Endothelial cell of umbilical vein (primary cell): ENCODE measurements at regions not wholly inside any gene's neighbourhood (a gene's known extent, or its start where the extent isn't known, plus 50 kb on each side); places are given as distances from the start of the nearest gene placed in this dataset.

Experiments used
- BruUV-seq: library from RNA; stranded (reverse); fragments of 400-500 nt; replicated peaks from 2 replicates; lab custom pipeline; 2021; lab: Mats Ljungman, UMichigan
- CTCF ChIA-PET: fragments of 300-600, 350-600 bp; sonication (Branson Sonifier 250); formaldehyde crosslinking; loops from one replicate; lab custom pipeline; 2021; ENCODE audit warnings: antibody characterized with exemption, inconsistent platforms; lab: Charles Lee
- POLR2A ChIA-PET: fragments of 300-600, 350-600 bp; sonication (Branson Sonifier 250); formaldehyde crosslinking; loops from one replicate; lab custom pipeline; 2021; ENCODE audit warnings: antibody characterized with exemption, inconsistent platforms; lab: Charles Lee
- DNase-seq: peaks from one replicate; pipeline ENCODE4 v3.0.0-alpha.2; 2011; ENCODE audit warnings: low read depth, low spot score
- FAIRE-seq: peaks from 2 replicates; lab custom pipeline; 2011; peaks lifted over from hg19 to GRCh38; lab: Jason Lieb, UNC
- H2AFZ ChIP-seq: 2 replicates; pipeline ENCODE4 v1.6.0; 2012; ENCODE audit warnings: low read depth, low read length, control low read depth, inconsistent platforms
- H3K27ac ChIP-seq: 2 replicates; pipeline ENCODE4 v1.5.1; 2011; ENCODE audit warnings: low read depth, mild to moderate bottlenecking, control low read depth, low read length, moderate library complexity; ENCODE audit not compliant: insufficient read depth
- H3K27me3 ChIP-seq, 2 experiments: 2 replicates each; pipeline versions ENCODE4 v1.6.0 to v1.6.1; 2011; ENCODE audit warnings: low read length in 2 of 2, mixed read lengths in 1 of 2; ENCODE audit not compliant: control insufficient read depth in 2 of 2, insufficient read depth in 2 of 2
- H3K36me3 ChIP-seq, 2 experiments: 2 replicates in 1 of 2; 3 replicates in 1 of 2; pipeline ENCODE4 v1.5.1; 2011; ENCODE audit warnings: low read length in 2 of 2, mild to moderate bottlenecking in 1 of 2, moderate library complexity in 1 of 2; ENCODE audit not compliant: control insufficient read depth in 2 of 2, insufficient read depth in 2 of 2; ENCODE audit errors: extremely low read depth in 1 of 2
- H3K4me1 ChIP-seq: 3 replicates; pipeline ENCODE4 v1.5.1; 2011; ENCODE audit warnings: mild to moderate bottlenecking, low read length; ENCODE audit not compliant: control insufficient read depth, insufficient read depth; ENCODE audit errors: extremely low read depth
- H3K4me2 ChIP-seq: 2 replicates; pipeline ENCODE4 v1.6.1; 2011; ENCODE audit warnings: low read length, control low read depth, mixed read lengths; ENCODE audit not compliant: insufficient read depth
- H3K4me3 ChIP-seq, 3 experiments: fragments of 200-600 bp in 1 of 3; sonication (generic), shearing (Covaris generic) in 1 of 3; replicated peaks in 1 of 3; 2 replicates each; pipeline ENCODE4 v1.5.1; 2011 to 2016; ENCODE audit warnings: control low read depth in 3 of 3, low read length in 3 of 3, mild to moderate bottlenecking in 2 of 3, inconsistent platforms in 1 of 3, low read depth in 1 of 3, moderate library complexity in 1 of 3; ENCODE audit not compliant: insufficient read depth in 1 of 3
- H3K79me2 ChIP-seq: 2 replicates; pipeline ENCODE4 v1.6.0; 2012; ENCODE audit warnings: low read length, inconsistent platforms; ENCODE audit not compliant: control insufficient read depth, insufficient read depth
- H3K9ac ChIP-seq: replicated peaks from 2 replicates; pipeline ENCODE3; 2011; ENCODE audit warnings: low read length, control low read depth; ENCODE audit not compliant: insufficient read depth; ENCODE audit errors: extremely low read depth
- H3K9me1 ChIP-seq: replicated peaks from 3 replicates; pipeline ENCODE4 v1.6.0; 2011; ENCODE audit warnings: mild to moderate bottlenecking, low read length; ENCODE audit not compliant: control insufficient read depth, insufficient read depth; ENCODE audit errors: extremely low read depth
- H3K9me3 ChIP-seq: replicated peaks from 2 replicates; pipeline ENCODE4 v1.5.1; 2012; ENCODE audit warnings: low read length, inconsistent platforms; ENCODE audit not compliant: control insufficient read depth, insufficient read depth
- H4K20me1 ChIP-seq: replicated peaks from 2 replicates; pipeline ENCODE3; 2011; ENCODE audit warnings: mild to moderate bottlenecking, low read length; ENCODE audit not compliant: control insufficient read depth, insufficient read depth; ENCODE audit errors: extremely low read depth
- CTCF ChIP-seq, 2 donors: IDR thresholded peaks; 1 replicate in 1 of 2; 2 replicates in 1 of 2; pipeline ENCODE4 v1.5.1; 2011; ENCODE audit warnings: low read length in 2 of 2, mild to moderate bottlenecking in 2 of 2, moderate library complexity in 2 of 2, control low read depth in 1 of 2, inconsistent platforms in 1 of 2, low read depth in 1 of 2; ENCODE audit not compliant: insufficient read depth in 1 of 2; ENCODE audit errors: extremely low read depth in 1 of 2
- EZH2 ChIP-seq: IDR thresholded peaks from 2 replicates; pipeline ENCODE4 v1.6.1; 2012; ENCODE audit warnings: borderline replicate concordance, low read depth, mild to moderate bottlenecking, moderate library complexity, low read length, inconsistent platforms; ENCODE audit not compliant: severe bottlenecking
- FOS ChIP-seq: IDR thresholded peaks from 2 replicates; pipeline ENCODE4 v1.6.1; 2011; ENCODE audit warnings: mild to moderate bottlenecking, low read length, moderate library complexity, borderline replicate concordance; ENCODE audit not compliant: insufficient read depth
- GATA2 ChIP-seq: IDR thresholded peaks from 2 replicates; pipeline ENCODE4 v1.7.0; 2011; ENCODE audit warnings: low read depth, mild to moderate bottlenecking, moderate library complexity, mixed read lengths, low read length; ENCODE audit not compliant: insufficient read length, insufficient read depth
- JUN ChIP-seq: IDR thresholded peaks from 2 replicates; pipeline ENCODE4 v1.6.1; 2011; ENCODE audit warnings: borderline replicate concordance, low read depth; ENCODE audit not compliant: insufficient read length, insufficient read depth
- MAX ChIP-seq: IDR thresholded peaks from 2 replicates; pipeline ENCODE4 v1.6.1; 2011; ENCODE audit not compliant: insufficient read depth, insufficient read length
- MYC ChIP-seq: IDR thresholded peaks from one replicate; pipeline ENCODE4 v1.6.1; 2011; ENCODE audit warnings: mild to moderate bottlenecking, low read depth, low read length
- POLR2A ChIP-seq: IDR thresholded peaks from 2 replicates; pipeline ENCODE4 v1.6.1; 2012; ENCODE audit warnings: low read depth, mild to moderate bottlenecking, control low read depth, low read length
- POLR2AphosphoS5 ChIP-seq: IDR thresholded peaks from 2 replicates; pipeline ENCODE4 v1.6.1; 2012; ENCODE audit warnings: low read depth, mild to moderate bottlenecking, control low read depth, low read length, moderate library complexity; ENCODE audit not compliant: insufficient read depth
- dilution Hi-C: fragments of 300-500 bp; cut with MboI; formaldehyde crosslinking; loops from one replicate; pipeline ENCODE4 v1.15.0; 2019; ENCODE audit warnings: low sequenced_read_pairs; ENCODE audit not compliant: extremely low pct_ligation_motif_present
- intact Hi-C: fragments of 100-400 bp; cut with micrococcal nuclease; formaldehyde crosslinking; loops from one replicate; pipeline ENCODE4 v1.10.0; 2022

GRCh38 chr2:3951131-3951954 is 248.0 kb downstream of the DCDC2C start:
- CTCF ChIA-PET = no interaction called here
- H2AFZ ChIP-seq = no peak overlapping the region

GRCh38 chr2:3952866-3953516 is 249.6 kb downstream of the DCDC2C start:
- peaks cover 2% of the 10 kb centered on the region for H3K9me3 ChIP-seq
- no peak for TF ChIP-seq CTCF (IDR thresholded peaks at IDR 0.05; ENCODE audit: extremely low read depth in 1 of 2, insufficient read depth in 1 of 2, low read depth in 1 of 2, low read length in 2 of 2)
- no peak for TF ChIP-seq FOS
- TF ChIP-seq MYC = no peak
- TF ChIP-seq MAX = no peak
- no peak for TF ChIP-seq POLR2A
- no peak for TF ChIP-seq JUN
- TF ChIP-seq POLR2AphosphoS5 = no peak
- TF ChIP-seq GATA2 = no peak
- TF ChIP-seq EZH2 = no peak
- intact Hi-C loops = no loop called here
- no peaks in the 10 kb centered on the region for H3K27me3 ChIP-seq
- CTCF ChIA-PET = no interaction called here
- no peaks in the 10 kb centered on the region for H3K4me1 ChIP-seq
- H2AFZ ChIP-seq = no peak overlapping the region
- POLR2A ChIA-PET = interaction anchor here (0.6 kb wide), 1 partner anchor 772 kb away, joined by 6 read pairs; no protein-coding TSS in a partner anchor
- no TSS peak for BruUV-seq
- no peaks in the 10 kb centered on the region for H3K36me3 ChIP-seq
- no peak overlapping the region for H3K4me2 ChIP-seq
- no peak overlapping the region for H3K27ac ChIP-seq
- FAIRE-seq (no peak), DNase-seq (no peak)
- H3K4me3 ChIP-seq = no peak overlapping the region
- H3K79me2 ChIP-seq = no peaks in the 10 kb centered on the region
- no peaks in the 10 kb centered on the region for H4K20me1 ChIP-seq
- dilution Hi-C loops = no loop called here
- no peaks in the 10 kb centered on the region for H3K9me1 ChIP-seq
- no peak overlapping the region for H3K9ac ChIP-seq

More at GRCh38 chr2:3951131-3951954, 248.0 kb downstream of the DCDC2C start:
- H3K27ac ChIP-seq = no peak overlapping the region
- no peak for FAIRE-seq
- H3K9me1 ChIP-seq = no peaks in the 10 kb centered on the region
- H3K4me3 ChIP-seq = no peak overlapping the region
- no peaks in the 10 kb centered on the region for H3K4me1 ChIP-seq
- no peaks in the 10 kb centered on the region for H3K36me3 ChIP-seq
- H3K27me3 ChIP-seq = no peaks in the 10 kb centered on the region
- no peak for TF ChIP-seq EZH2
- no peaks in the 10 kb centered on the region for H3K79me2 ChIP-seq
- intact Hi-C loops (no loop called here), dilution Hi-C loops (no loop called here)
- peaks cover 2% of the 10 kb centered on the region for H3K9me3 ChIP-seq
- BruUV-seq = no TSS peak
- DNase-seq = no peak
- no peak overlapping the region for H3K9ac ChIP-seq
- H4K20me1 ChIP-seq = no peaks in the 10 kb centered on the region
- no peak overlapping the region for H3K4me2 ChIP-seq
- POLR2A ChIA-PET = no interaction called here
